ENCODE measurements at regions not wholly inside any gene's neighbourhood (a gene's known extent, or its start where the extent isn't known, plus 50 kb on each side); places are given as distances from the start of the nearest gene placed in this dataset.

DNA sequence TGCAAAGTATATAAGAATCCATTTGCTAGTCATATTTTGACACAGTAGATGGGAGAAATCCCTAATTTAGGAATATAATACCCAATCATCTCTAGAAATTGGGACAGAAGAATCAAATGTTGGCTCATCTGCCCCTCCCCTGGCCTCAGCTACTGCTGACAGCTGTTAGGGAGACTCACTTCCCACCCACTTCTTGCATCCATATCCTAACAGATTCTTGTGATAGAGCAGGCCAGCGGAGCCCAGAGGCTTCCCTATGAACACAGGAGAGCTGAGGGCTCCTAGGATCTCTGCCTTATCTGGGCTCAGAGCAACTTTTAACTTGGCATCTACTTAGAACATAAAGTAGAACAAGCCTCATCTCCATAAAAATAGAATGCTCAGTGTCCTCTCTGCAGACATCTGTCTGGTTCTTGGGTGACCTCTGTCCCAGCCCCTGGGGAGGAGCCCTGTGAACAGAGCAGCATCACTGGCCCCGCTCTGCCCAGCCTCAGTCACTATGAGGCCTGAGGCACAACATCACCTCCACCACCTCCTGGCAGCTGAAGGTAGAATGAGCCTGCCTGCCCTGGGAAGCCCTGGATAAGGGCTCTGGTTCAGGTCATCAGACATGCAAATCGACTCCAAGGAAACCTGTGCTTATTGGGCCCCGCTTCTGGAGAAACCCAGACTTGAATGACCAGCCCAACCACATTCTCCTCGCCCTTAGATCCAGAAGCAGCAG is 229.7 kb downstream of the ANKRD36B start:
- TF ChIP-seq EP300 (IDR thresholded peaks at IDR 0.05) (no peak), POLR2A (IDR thresholded peaks at IDR 0.05) (no peak), POLR2AphosphoS5 (IDR thresholded peaks at IDR 0.05) (no peak)
- TF ChIP-seq, protein P1, sequence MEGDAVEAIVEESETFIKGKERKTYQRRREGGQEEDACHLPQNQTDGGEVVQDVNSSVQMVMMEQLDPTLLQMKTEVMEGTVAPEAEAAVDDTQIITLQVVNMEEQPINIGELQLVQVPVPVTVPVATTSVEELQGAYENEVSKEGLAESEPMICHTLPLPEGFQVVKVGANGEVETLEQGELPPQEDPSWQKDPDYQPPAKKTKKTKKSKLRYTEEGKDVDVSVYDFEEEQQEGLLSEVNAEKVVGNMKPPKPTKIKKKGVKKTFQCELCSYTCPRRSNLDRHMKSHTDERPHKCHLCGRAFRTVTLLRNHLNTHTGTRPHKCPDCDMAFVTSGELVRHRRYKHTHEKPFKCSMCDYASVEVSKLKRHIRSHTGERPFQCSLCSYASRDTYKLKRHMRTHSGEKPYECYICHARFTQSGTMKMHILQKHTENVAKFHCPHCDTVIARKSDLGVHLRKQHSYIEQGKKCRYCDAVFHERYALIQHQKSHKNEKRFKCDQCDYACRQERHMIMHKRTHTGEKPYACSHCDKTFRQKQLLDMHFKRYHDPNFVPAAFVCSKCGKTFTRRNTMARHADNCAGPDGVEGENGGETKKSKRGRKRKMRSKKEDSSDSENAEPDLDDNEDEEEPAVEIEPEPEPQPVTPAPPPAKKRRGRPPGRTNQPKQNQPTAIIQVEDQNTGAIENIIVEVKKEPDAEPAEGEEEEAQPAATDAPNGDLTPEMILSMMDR (IDR thresholded peaks at IDR 0.05), result no peak
- 100% methylated on average over 1 of the region's 5 CpGs; no CpG with 5 or more reads in 1 of the 2 donors for WGBS, 2 donors (ENCODE audit: low coverage in 1 of 2)
- H3K27ac ChIP-seq, result no peak overlapping the region
- no peaks in the 10 kb centered on the region for H3K4me1 ChIP-seq
- H3K9me3 ChIP-seq, result peaks cover 0 to 9% (median 0%) of the 10 kb centered on the region in 3 donors
- H3K27me3 ChIP-seq, result peaks cover 9% of the 10 kb centered on the region
- H3K4me3 ChIP-seq, result no peak overlapping the region
- H3K36me3 ChIP-seq, result no peaks in the 10 kb centered on the region
- ATAC-seq, result no peak

DNA sequence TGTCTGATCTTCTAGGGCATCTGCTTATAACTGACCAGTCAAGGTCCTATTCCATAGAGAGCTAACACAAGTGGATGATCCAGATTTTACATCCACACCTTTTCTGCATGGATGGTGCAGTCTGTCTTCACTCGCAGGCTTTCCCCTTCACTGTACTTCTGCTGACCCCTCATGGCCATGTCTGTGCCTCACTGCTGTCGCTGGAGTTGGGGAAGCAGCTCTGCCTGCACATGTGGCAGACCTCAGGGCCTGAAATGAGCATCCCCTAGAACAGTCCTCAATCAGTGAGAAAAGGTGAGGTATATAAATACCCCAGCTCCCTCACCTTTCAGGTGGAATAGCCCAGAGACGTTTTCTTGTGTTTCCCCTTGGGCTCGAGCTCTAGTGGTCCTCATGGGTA is 233.8 kb downstream of the ANKRD36B start:
- no peak for TF ChIP-seq EP300 (IDR thresholded peaks at IDR 0.05)
- Histone ChIP-seq H3K27me3 (peaks cover 27% of the 10 kb centered on the region), H3K9me3 (peaks cover 0 to 9% (median 0%) of the 10 kb centered on the region in 3 donors), H3K4me1 (no peaks in the 10 kb centered on the region), H3K36me3 (no peaks in the 10 kb centered on the region), H3K27ac (no peak overlapping the region), H3K4me3 (no peak overlapping the region)
- 60 to 69% methylated on average over 2 to 4 of the region's 4 CpGs for WGBS, 2 donors (ENCODE audit: low coverage in 1 of 2)
- ATAC-seq, result no peak

DNA sequence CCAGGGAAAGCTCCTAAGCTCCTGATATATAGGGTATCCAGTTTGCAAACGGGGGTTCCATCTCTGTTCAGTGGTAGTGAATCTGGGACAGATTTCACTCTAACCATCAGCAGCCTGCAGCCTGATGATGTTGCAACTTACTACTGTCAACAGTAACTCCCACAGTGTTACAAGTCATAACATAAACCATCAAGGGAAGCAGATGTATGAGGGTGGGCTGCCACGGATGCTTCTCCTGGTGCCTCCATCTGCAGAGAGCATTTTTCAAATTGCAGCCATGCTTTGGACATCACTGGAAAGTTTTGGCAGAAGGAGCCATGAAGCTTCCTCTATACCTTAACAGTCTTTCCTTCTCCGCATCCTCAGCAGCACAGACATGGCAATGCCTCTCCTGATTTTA is 234.5 kb downstream of the ANKRD36B start:
- H3K27ac ChIP-seq, result no peak overlapping the region
- H3K27me3 ChIP-seq, result peaks cover 27% of the 10 kb centered on the region
- H3K9me3 ChIP-seq, result peaks cover 0 to 9% (median 0%) of the 10 kb centered on the region in 3 donors
- ATAC-seq, result no peak
- WGBS, 2 donors (ENCODE audit: low coverage in 1 of 2), result 50 to 51% methylated on average over 2 of the region's 3 CpGs
- H3K36me3 ChIP-seq, result no peaks in the 10 kb centered on the region
- no peaks in the 10 kb centered on the region for H3K4me1 ChIP-seq
- TF ChIP-seq, protein P1 (IDR thresholded peaks at IDR 0.05), result no peak
- no peak overlapping the region for H3K4me3 ChIP-seq

DNA sequence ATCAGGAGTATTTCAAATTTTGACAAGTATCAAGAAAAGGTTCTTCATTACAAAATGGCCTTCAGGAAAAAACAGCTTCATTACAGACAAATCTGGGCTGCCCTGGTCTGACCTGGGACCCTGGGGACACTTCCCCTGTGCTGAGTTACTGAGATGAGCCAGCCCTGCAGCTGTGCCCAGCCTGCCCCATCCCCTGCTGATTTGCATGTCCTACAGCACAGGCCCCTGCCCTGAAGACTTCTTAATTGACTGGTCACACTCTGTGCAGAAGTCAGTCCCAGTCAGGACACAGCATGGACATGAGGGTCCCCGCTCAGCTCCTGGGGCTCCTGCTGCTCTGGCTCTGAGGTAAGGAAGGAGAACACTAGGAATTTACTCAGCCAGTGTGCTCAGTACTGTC is 235.1 kb downstream of the ANKRD36B start:
- ATAC-seq, result no peak
- Histone ChIP-seq H3K4me3 (no peak overlapping the region), H3K27ac (no peak overlapping the region), H3K36me3 (no peaks in the 10 kb centered on the region), H3K9me3 (peaks cover 0 to 9% (median 0%) of the 10 kb centered on the region in 3 donors), H3K4me1 (no peaks in the 10 kb centered on the region), H3K27me3 (peaks cover 27% of the 10 kb centered on the region)
- no peak for TF ChIP-seq EP300 (IDR thresholded peaks at IDR 0.05)
- TF ChIP-seq POLR2A (IDR thresholded peaks at IDR 0.05), result no peak
- TF ChIP-seq, protein P1 (IDR thresholded peaks at IDR 0.05), result no peak
- no peak for TF ChIP-seq POLR2AphosphoS5 (IDR thresholded peaks at IDR 0.05)
- WGBS, 2 donors (ENCODE audit: low coverage in 1 of 2), result 43% methylated on average over 1 of the region's 1 CpG; no CpG with 5 or more reads in 1 of the 2 donors

DNA sequence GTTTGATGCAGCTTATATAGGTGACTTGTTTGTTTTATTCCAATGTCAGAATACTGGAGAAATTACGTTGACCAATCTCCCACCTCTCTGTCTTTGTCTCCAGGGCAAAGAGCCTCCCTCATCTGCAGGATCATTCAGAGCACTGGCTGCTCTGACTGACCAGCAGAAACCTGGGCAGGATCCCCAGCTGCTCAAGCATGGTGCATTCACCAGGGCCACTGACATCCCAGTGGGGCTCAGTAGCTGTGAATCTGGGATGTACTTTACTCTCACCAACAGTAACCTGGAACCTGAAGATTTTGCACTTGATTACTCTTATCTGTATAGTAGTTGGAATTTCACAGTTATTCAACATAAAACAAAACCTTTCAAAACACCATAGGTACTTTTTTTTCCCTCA is 235.9 kb downstream of the ANKRD36 start:
- TF ChIP-seq, protein P1 (IDR thresholded peaks at IDR 0.05), result no peak
- TF ChIP-seq POLR2A (IDR thresholded peaks at IDR 0.05), result no peak
- TF ChIP-seq EP300 (IDR thresholded peaks at IDR 0.05), result no peak
- TF ChIP-seq POLR2AphosphoS5 (IDR thresholded peaks at IDR 0.05), result no peak
- no peak for ATAC-seq
- WGBS, 2 donors (ENCODE audit: low coverage in 1 of 2), result 22 to 86% methylated on average over 1 of the region's 1 CpG

More for the DNA sequence above, 235.9 kb downstream of the ANKRD36 start:
- Histone ChIP-seq H3K27me3 (peaks cover 18% of the 10 kb centered on the region), H3K27ac (no peak overlapping the region), H3K4me1 (no peaks in the 10 kb centered on the region), H3K9me3 (no peaks in the 10 kb centered on the region), H3K4me3 (no peak overlapping the region), H3K36me3 (no peaks in the 10 kb centered on the region)
